Keratinocyte (primary cell): ENCODE measurements at regions not wholly inside any gene's neighbourhood (a gene's known extent, or its start where the extent isn't known, plus 50 kb on each side); places are given as distances from the start of the nearest gene placed in this dataset.

Experiments
- DNase-seq: peaks from one replicate; pipeline ENCODE4 v3.0.0-alpha.2; 2011; ENCODE audit warnings: low read depth, missing footprints, low spot score
- FAIRE-seq: peaks from 2 replicates; lab custom pipeline; 2011; peaks lifted over from hg19 to GRCh38; lab: Jason Lieb, UNC
- H2AFZ ChIP-seq: 2 replicates; pipeline ENCODE4 v1.6.0; 2012; ENCODE audit warnings: low read length, control low read depth, inconsistent platforms; ENCODE audit not compliant: control insufficient read depth
- H3K27ac ChIP-seq: 2 replicates; pipeline ENCODE4 v1.5.1; 2011; ENCODE audit warnings: low read length; ENCODE audit not compliant: control insufficient read depth, insufficient read depth
- H3K27me3 ChIP-seq: 3 replicates; pipeline ENCODE4 v1.6.0; 2011; ENCODE audit warnings: low read length; ENCODE audit not compliant: control insufficient read depth, insufficient read depth; ENCODE audit errors: extremely low read depth
- H3K36me3 ChIP-seq, 2 experiments: 2 replicates in 1 of 2; 3 replicates in 1 of 2; pipeline ENCODE4 v1.5.1; 2011; ENCODE audit warnings: low read length in 2 of 2, mild to moderate bottlenecking in 1 of 2; ENCODE audit not compliant: control insufficient read depth in 2 of 2, insufficient read depth in 2 of 2; ENCODE audit errors: extremely low read depth in 1 of 2
- H3K4me1 ChIP-seq: 3 replicates; pipeline ENCODE4 v1.5.1; 2011; ENCODE audit warnings: low read length; ENCODE audit not compliant: control insufficient read depth, insufficient read depth; ENCODE audit errors: extremely low read depth
- H3K4me2 ChIP-seq: 3 replicates; pipeline ENCODE4 v1.6.0; 2011; ENCODE audit warnings: low read depth, low read length; ENCODE audit not compliant: control insufficient read depth, insufficient read depth; ENCODE audit errors: extremely low read depth
- H3K4me3 ChIP-seq, 3 experiments: fragments of 200-600 bp in 1 of 3; sonication (generic) in 1 of 3; 2 replicates in 2 of 3; 3 replicates in 1 of 3; pipeline ENCODE4 v1.5.1; 2011 to 2016; ENCODE audit warnings: low read length in 3 of 3, mild to moderate bottlenecking in 3 of 3, control low read depth in 2 of 3, inconsistent platforms in 1 of 3, low read depth in 1 of 3, mixed read lengths in 1 of 3, mixed run types in 1 of 3, moderate library complexity in 1 of 3; ENCODE audit not compliant: control insufficient read depth in 2 of 3, insufficient read depth in 2 of 3; ENCODE audit errors: extremely low read depth in 1 of 3
- H3K79me2 ChIP-seq: 2 replicates; pipeline ENCODE4 v1.6.0; 2012; ENCODE audit warnings: low read length; ENCODE audit not compliant: control insufficient read depth, insufficient read depth
- H3K9ac ChIP-seq: 3 replicates; pipeline ENCODE4 v1.6.0; 2011; ENCODE audit warnings: low read length; ENCODE audit not compliant: control insufficient read depth, insufficient read depth; ENCODE audit errors: extremely low read depth
- H3K9me1 ChIP-seq: 3 replicates; pipeline ENCODE4 v1.6.0; 2011; ENCODE audit warnings: low read length; ENCODE audit not compliant: control insufficient read depth, insufficient read depth; ENCODE audit errors: extremely low read depth
- H3K9me3 ChIP-seq: 2 replicates; pipeline ENCODE4 v1.5.1; 2012; ENCODE audit warnings: low read depth, low read length; ENCODE audit not compliant: control insufficient read depth
- H4K20me1 ChIP-seq: 3 replicates; pipeline ENCODE4 v1.6.0; 2011; ENCODE audit warnings: low read length; ENCODE audit not compliant: control insufficient read depth, insufficient read depth; ENCODE audit errors: extremely low read depth
- CTCF ChIP-seq, 3 experiments: IDR thresholded peaks in 1 of 3; conservative IDR thresholded peaks in 1 of 3; optimal IDR thresholded peaks in 1 of 3; 2 replicates in 2 of 3; 3 replicates in 1 of 3; pipeline versions ENCODE3 to v1.5.1; 2011; ENCODE audit warnings: low read length in 3 of 3, mild to moderate bottlenecking in 3 of 3, moderate library complexity in 2 of 3, control low read depth in 1 of 3, inconsistent platforms in 1 of 3; ENCODE audit not compliant: insufficient read depth in 2 of 3; ENCODE audit errors: extremely low read depth in 1 of 3
- EZH2 ChIP-seq: IDR thresholded peaks from one replicate; pipeline ENCODE4 v1.6.1; 2012; ENCODE audit warnings: inconsistent platforms, mild to moderate bottlenecking, low read length, moderate library complexity
- dilution Hi-C: fragments of 300-500 bp; cut with MboI; formaldehyde crosslinking; loops from one replicate; pipeline ENCODE4 v1.7.0; 2020; ENCODE audit warnings: low sequenced_read_pairs; ENCODE audit not compliant: extremely low pct_ligation_motif_present

GRCh38 chrX:69256291-69256565, 91.0 kb upstream of the PJA1 start:
- H3K4me3 ChIP-seq = no peak overlapping the region
- no peak overlapping the region for H3K27ac ChIP-seq
- no peaks in the 10 kb centered on the region for H3K36me3 ChIP-seq
- dilution Hi-C loops = no loop called here
- DNase-seq (no peak), FAIRE-seq (no peak)
- TF ChIP-seq EZH2 (no peak), CTCF (optimal IDR thresholded peaks at IDR 0.05 in 1 of 3, IDR thresholded peaks at IDR 0.05 in 1 of 3, conservative IDR thresholded peaks at IDR 0.05 in 1 of 3; ENCODE audit: extremely low read depth in 1 of 3, insufficient read depth in 2 of 3, low read length in 3 of 3) (no peak)
- no peak overlapping the region for H3K9ac ChIP-seq
- H2AFZ ChIP-seq = no peak overlapping the region
- H4K20me1 ChIP-seq = no peaks in the 10 kb centered on the region
- no peaks in the 10 kb centered on the region for H3K27me3 ChIP-seq
- no peak overlapping the region for H3K4me2 ChIP-seq
- no peaks in the 10 kb centered on the region for H3K9me3 ChIP-seq
- no peaks in the 10 kb centered on the region for H3K79me2 ChIP-seq
- no peaks in the 10 kb centered on the region for H3K4me1 ChIP-seq
- H3K9me1 ChIP-seq = no peaks in the 10 kb centered on the region

GRCh38 chrX:69255441-69256290, 90.4 kb upstream of the PJA1 start:
- Histone ChIP-seq H3K4me1 (no peaks in the 10 kb centered on the region), H3K9ac (no peak overlapping the region), H3K27ac (no peak overlapping the region), H3K27me3 (no peaks in the 10 kb centered on the region), H3K4me3 (no peak overlapping the region), H4K20me1 (no peaks in the 10 kb centered on the region), H3K9me3 (no peaks in the 10 kb centered on the region), H3K9me1 (no peaks in the 10 kb centered on the region), H3K4me2 (no peak overlapping the region), H2AFZ (no peak overlapping the region), H3K79me2 (no peaks in the 10 kb centered on the region), H3K36me3 (no peaks in the 10 kb centered on the region)
- TF ChIP-seq EZH2 = no peak
- TF ChIP-seq CTCF (optimal IDR thresholded peaks at IDR 0.05 in 1 of 3, IDR thresholded peaks at IDR 0.05 in 1 of 3, conservative IDR thresholded peaks at IDR 0.05 in 1 of 3; ENCODE audit: extremely low read depth in 1 of 3, insufficient read depth in 2 of 3, low read length in 3 of 3) = no peak
- dilution Hi-C loops = no loop called here
- FAIRE-seq (no peak), DNase-seq (no peak)
